ENCODE measurements at regions not wholly inside any gene's neighbourhood (a gene's known extent, or its start where the extent isn't known, plus 50 kb on each side); places are given as distances from the start of the nearest gene placed in this dataset.
A peak's percentile ranks its signal among the peaks of the same experiment; 100 is the strongest.

DNA sequence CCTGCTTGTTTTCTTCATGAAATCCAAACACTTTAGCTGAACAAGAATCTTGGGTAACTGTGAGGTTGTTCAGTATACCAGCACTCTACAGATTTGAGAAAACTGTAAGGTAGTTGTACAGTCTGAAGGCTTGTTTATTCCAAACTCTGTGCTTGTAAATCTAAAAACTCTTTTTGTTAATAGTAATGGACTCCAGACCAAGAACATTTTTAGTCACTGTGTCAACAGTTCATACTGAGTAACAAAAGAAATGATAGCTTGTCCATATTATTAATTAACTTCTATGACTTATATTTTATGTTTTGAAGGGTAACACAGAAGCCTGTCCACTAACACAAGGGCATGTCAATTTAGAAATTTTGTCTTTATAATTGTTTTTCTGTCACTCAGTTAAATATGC is 72.2 kb upstream of the KYNU start:
- no TSS peak for BruUV-seq (replicated peaks)
- ChIA-PET CTCF (interaction anchor here (0.8 kb wide), 1 partner anchor 36 kb away, joined by 3 read pairs; no protein-coding TSS in a partner anchor), POLR2A (interaction anchor here (0.6 to 1.5 kb wide), 3 partner anchors 15 to 69 kb away, joined by 4 to 5 read pairs (median 4); no protein-coding TSS in a partner anchor)
- Mint-ChIP-seq H3K27ac (ENCODE audit: low read depth, unreplicated experiment) (no peak overlapping the region), H3K9me3 (ENCODE audit: unreplicated experiment) (no peaks in the 10 kb centered on the region), H3K27me3 (ENCODE audit: insufficient read depth, unreplicated experiment) (no peaks in the 10 kb centered on the region), H3K4me1 (ENCODE audit: insufficient read depth, unreplicated experiment) (no peaks in the 10 kb centered on the region), H3K36me3 (ENCODE audit: insufficient read depth, unreplicated experiment) (no peaks in the 10 kb centered on the region), H3K4me3 (ENCODE audit: unreplicated experiment) (no peak overlapping the region)
- no peak for DNase-seq (ENCODE audit: unreplicated experiment)
- intact Hi-C loops (cut with micrococcal nuclease) = no loop called here
- TF ChIP-seq, protein P1, sequence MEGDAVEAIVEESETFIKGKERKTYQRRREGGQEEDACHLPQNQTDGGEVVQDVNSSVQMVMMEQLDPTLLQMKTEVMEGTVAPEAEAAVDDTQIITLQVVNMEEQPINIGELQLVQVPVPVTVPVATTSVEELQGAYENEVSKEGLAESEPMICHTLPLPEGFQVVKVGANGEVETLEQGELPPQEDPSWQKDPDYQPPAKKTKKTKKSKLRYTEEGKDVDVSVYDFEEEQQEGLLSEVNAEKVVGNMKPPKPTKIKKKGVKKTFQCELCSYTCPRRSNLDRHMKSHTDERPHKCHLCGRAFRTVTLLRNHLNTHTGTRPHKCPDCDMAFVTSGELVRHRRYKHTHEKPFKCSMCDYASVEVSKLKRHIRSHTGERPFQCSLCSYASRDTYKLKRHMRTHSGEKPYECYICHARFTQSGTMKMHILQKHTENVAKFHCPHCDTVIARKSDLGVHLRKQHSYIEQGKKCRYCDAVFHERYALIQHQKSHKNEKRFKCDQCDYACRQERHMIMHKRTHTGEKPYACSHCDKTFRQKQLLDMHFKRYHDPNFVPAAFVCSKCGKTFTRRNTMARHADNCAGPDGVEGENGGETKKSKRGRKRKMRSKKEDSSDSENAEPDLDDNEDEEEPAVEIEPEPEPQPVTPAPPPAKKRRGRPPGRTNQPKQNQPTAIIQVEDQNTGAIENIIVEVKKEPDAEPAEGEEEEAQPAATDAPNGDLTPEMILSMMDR (IDR thresholded peaks at IDR 0.05; ENCODE audit: unreplicated experiment) = no peak

DNA sequence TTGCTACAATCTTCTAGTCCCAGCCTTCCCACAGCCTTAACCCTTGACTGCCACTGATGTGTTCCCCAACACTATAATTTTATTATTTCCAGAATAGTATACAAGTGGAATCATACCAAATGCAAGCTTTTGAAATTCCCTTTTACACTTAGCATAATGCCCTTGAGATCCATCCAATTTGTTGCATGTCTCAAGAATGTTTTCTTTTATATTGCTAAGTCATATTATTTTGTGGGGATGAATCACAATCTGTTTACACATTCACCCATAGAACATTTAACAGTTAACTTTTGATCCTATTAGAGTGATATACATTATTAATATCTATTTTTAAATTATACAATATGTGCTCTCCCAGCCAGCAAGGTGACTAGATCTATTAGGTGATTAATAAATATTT is 74.3 kb upstream of the KYNU start:
- Mint-ChIP-seq H3K4me3 (ENCODE audit: unreplicated experiment) (no peak overlapping the region), H3K27ac (ENCODE audit: low read depth, unreplicated experiment) (no peak overlapping the region), H3K27me3 (ENCODE audit: insufficient read depth, unreplicated experiment) (no peaks in the 10 kb centered on the region), H3K9me3 (ENCODE audit: unreplicated experiment) (no peaks in the 10 kb centered on the region), H3K4me1 (ENCODE audit: insufficient read depth, unreplicated experiment) (no peaks in the 10 kb centered on the region), H3K36me3 (ENCODE audit: insufficient read depth, unreplicated experiment) (no peaks in the 10 kb centered on the region)
- intact Hi-C loops (cut with micrococcal nuclease) = no loop called here
- peak; percentile 20 for DNase-seq (ENCODE audit: unreplicated experiment)
- no TSS peak for BruUV-seq (replicated peaks)
- POLR2A ChIA-PET = interaction anchor here (0.6 to 1.0 kb wide), 2 partner anchors 10 to 113 kb away, joined by 3 read pairs; no protein-coding TSS in a partner anchor
- CTCF ChIA-PET = no interaction called here
- TF ChIP-seq, protein P1 (IDR thresholded peaks at IDR 0.05; ENCODE audit: unreplicated experiment) = no peak

DNA sequence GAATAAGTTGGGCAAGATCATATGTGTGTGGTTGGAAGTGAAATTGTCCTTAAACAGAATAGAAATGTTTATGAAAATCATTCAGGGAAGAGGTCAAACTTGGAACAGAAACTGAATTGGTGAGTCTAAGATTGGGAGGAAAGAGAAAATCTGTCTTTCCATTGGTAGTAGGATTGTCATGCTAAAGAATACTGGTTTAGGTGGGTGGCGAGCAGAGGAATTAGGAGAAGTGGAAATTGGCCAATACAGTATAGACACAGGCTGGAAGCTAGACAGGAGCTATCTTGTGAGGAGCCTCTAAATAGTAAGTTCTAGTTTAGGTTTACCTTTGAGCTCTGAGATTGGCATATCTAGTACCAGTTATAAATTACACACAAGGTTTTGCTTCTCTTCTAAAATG is 80.9 kb upstream of the KYNU start:
- Mint-ChIP-seq H3K9me3 (ENCODE audit: unreplicated experiment) (no peaks in the 10 kb centered on the region), H3K4me1 (ENCODE audit: insufficient read depth, unreplicated experiment) (peaks cover 7% of the 10 kb centered on the region), H3K36me3 (ENCODE audit: insufficient read depth, unreplicated experiment) (no peaks in the 10 kb centered on the region), H3K27ac (ENCODE audit: low read depth, unreplicated experiment) (peak overlapping the region; percentile 1), H3K4me3 (ENCODE audit: unreplicated experiment) (no peak overlapping the region), H3K27me3 (ENCODE audit: insufficient read depth, unreplicated experiment) (no peaks in the 10 kb centered on the region)
- TF ChIP-seq, protein P1 (IDR thresholded peaks at IDR 0.05; ENCODE audit: unreplicated experiment) = no peak
- POLR2A ChIA-PET = interaction anchor here (0.7 to 1.5 kb wide), 3 partner anchors 75 to 187 kb away, joined by 3 to 5 read pairs (median 3); no protein-coding TSS in a partner anchor
- no peak for DNase-seq (ENCODE audit: unreplicated experiment)
- CTCF ChIA-PET = interaction anchor here (0.6 to 1.4 kb wide), 4 partner anchors 82 to 186 kb away, joined by 3 to 5 read pairs (median 4); no protein-coding TSS in a partner anchor
- no TSS peak for BruUV-seq (replicated peaks)
- intact Hi-C loops (cut with micrococcal nuclease) = loop anchor here (1.0 kb wide), 1 partner anchor 81 kb away; the partner anchor contains the start of gene KYNU

DNA sequence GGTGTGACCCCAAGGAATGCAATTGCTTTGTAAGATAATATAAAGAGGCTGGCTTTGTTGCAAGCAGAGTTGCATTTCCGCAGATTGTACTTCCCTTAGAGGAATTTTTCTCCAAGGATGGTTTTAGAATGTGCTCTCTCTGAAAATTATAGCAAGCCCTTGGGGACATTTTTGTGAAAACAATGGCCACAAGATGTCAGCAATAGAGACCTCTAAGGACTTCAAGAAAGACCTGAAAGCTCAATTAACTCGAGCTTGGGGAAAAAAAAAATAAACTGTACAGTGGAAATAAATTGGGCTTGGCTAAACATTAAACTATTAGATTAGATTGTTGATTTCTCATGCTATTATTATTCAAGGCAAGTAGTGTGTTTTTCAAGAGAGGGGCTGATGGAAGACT is 81.3 kb upstream of the KYNU start:
- H3K27me3 Mint-ChIP-seq (ENCODE audit: insufficient read depth, unreplicated experiment) = no peaks in the 10 kb centered on the region
- DNase-seq (ENCODE audit: unreplicated experiment) = peak; percentile 8
- intact Hi-C loops (cut with micrococcal nuclease) = loop anchor here (1.0 kb wide), 1 partner anchor 81 kb away; the partner anchor contains the start of gene KYNU
- H3K4me3 Mint-ChIP-seq (ENCODE audit: unreplicated experiment) = no peak overlapping the region
- H3K9me3 Mint-ChIP-seq (ENCODE audit: unreplicated experiment) = no peaks in the 10 kb centered on the region
- ChIA-PET CTCF (interaction anchor here (0.6 to 1.4 kb wide), 4 partner anchors 83 to 1478 kb away, joined by 3 to 5 read pairs (median 4); no protein-coding TSS in a partner anchor), POLR2A (interaction anchor here (0.6 to 1.5 kb wide), 3 partner anchors 75 to 80 kb away, joined by 3 to 5 read pairs (median 4); no protein-coding TSS in a partner anchor)
- peaks cover 7% of the 10 kb centered on the region for H3K4me1 Mint-ChIP-seq (ENCODE audit: insufficient read depth, unreplicated experiment)
- TF ChIP-seq, protein P1 (IDR thresholded peaks at IDR 0.05; ENCODE audit: unreplicated experiment) = no peak
- no TSS peak for BruUV-seq (replicated peaks)
- peak overlapping the region; percentile 1 for H3K27ac Mint-ChIP-seq (ENCODE audit: low read depth, unreplicated experiment)
- H3K36me3 Mint-ChIP-seq (ENCODE audit: insufficient read depth, unreplicated experiment) = no peaks in the 10 kb centered on the region

All from MCF 10A (cell line).